T-helper 2 cell treated with Interferon-gamma antibody and Interleukin-4, amounts not matched to agents 100 ng/mL and 5 ng/mL, for 36 hours (primary cell): ENCODE measurements at regions not wholly inside any gene's neighbourhood (a gene's known extent, or its start where the extent isn't known, plus 50 kb on each side); places are given as distances from the start of the nearest gene placed in this dataset.
"Not testable (repeated sequence)": the region's sequence is repeated elsewhere in the genome, so short reads cannot be mapped to it uniquely, and the experiment has no call there.

Experiments
- intact Hi-C: fragments of 100-400 bp; cut with micrococcal nuclease; formaldehyde crosslinking; loops from one replicate; pipeline ENCODE4 v1.15.1; 2023

GRCh38 chr1:166603296-166603695, 236.0 kb upstream of the POGK start:
- intact Hi-C loops, result no loop called here

- intact Hi-C loops, result no loop called here
Observed at GRCh38 chr1:166605137-166605536, 234.1 kb upstream of the POGK start.

GRCh38 chr1:166612886-166613285, 226.4 kb upstream of the POGK start:
- intact Hi-C loops, result no loop called here

GRCh38 chr1:166616206-166616605, 223.1 kb upstream of the POGK start:
- intact Hi-C loops, result no loop called here

GRCh38 chr1:166626711-166627110, 212.6 kb upstream of the POGK start:
- intact Hi-C loops, result no loop called here

- intact Hi-C loops, result no loop called here
Observed at GRCh38 chr1:166627558-166627957, 211.7 kb upstream of the POGK start.

- intact Hi-C loops, result no loop called here
Observed at GRCh38 chr1:166628259-166628658, 211.0 kb upstream of the POGK start.

- intact Hi-C loops, result no loop called here
Observed at GRCh38 chr1:166629946-166630345, 209.3 kb upstream of the POGK start.

- intact Hi-C loops, result no loop called here
Observed at GRCh38 chr1:166630369-166630768, 208.9 kb upstream of the POGK start.

GRCh38 chr1:166638137-166638536, 201.1 kb upstream of the POGK start:
- intact Hi-C loops, result no loop called here

- intact Hi-C loops, result not testable (repeated sequence)
Observed at GRCh38 chr1:166657228-166657627, 182.0 kb upstream of the POGK start.

- intact Hi-C loops, result not testable (repeated sequence)
Observed at GRCh38 chr1:166666790-166667189, 172.5 kb upstream of the POGK start.

- intact Hi-C loops, result not testable (repeated sequence)
Observed at GRCh38 chr1:166667600-166667999, 171.7 kb upstream of the POGK start.

- intact Hi-C loops, result no loop called here
Observed at GRCh38 chr1:166671627-166672026, 167.6 kb upstream of the POGK start.

GRCh38 chr1:166673722-166674121, 165.6 kb upstream of the POGK start:
- intact Hi-C loops, result no loop called here

- intact Hi-C loops, result no loop called here
Observed at GRCh38 chr1:166675213-166675612, 164.1 kb upstream of the POGK start.

- intact Hi-C loops, result no loop called here
Observed at GRCh38 chr1:166676981-166677380, 162.3 kb upstream of the POGK start.

- intact Hi-C loops, result no loop called here
Observed at GRCh38 chr1:166679369-166679768, 159.9 kb upstream of the POGK start.

- intact Hi-C loops, result no loop called here
Observed at GRCh38 chr1:166682588-166682987, 156.7 kb upstream of the POGK start.

GRCh38 chr1:166684669-166685068, 154.6 kb upstream of the POGK start:
- intact Hi-C loops, result not testable (repeated sequence)

- intact Hi-C loops, result no loop called here
Observed at GRCh38 chr1:166685200-166685599, 154.1 kb upstream of the POGK start.

GRCh38 chr1:166685891-166686290, 153.4 kb upstream of the POGK start:
- intact Hi-C loops, result not testable (repeated sequence)

GRCh38 chr1:166690596-166690995, 148.7 kb upstream of the POGK start:
- intact Hi-C loops, result not testable (repeated sequence)

GRCh38 chr1:166691476-166691875, 147.8 kb upstream of the POGK start:
- intact Hi-C loops, result no loop called here
